Panc1 (cell line): ENCODE measurements at regions not wholly inside any gene's neighbourhood (a gene's known extent, or its start where the extent isn't known, plus 50 kb on each side); places are given as distances from the start of the nearest gene placed in this dataset.

Experiments used
- ATAC-seq: fragments of 200-7000 bp; cut with Tn5 transposase; 2 replicates; pipeline ENCODE4 v1.9.1; 2020; ENCODE audit warnings: mild to moderate bottlenecking, moderate library complexity
- BruUV-seq: library from RNA; stranded (reverse); fragments of 400-500 nt; replicated peaks from 2 replicates; lab custom pipeline; 2021; lab: Mats Ljungman, UMichigan
- CTCF ChIA-PET: fragments of 300-600 bp; sonication (Branson Sonifier 250); formaldehyde crosslinking; loops from one replicate; lab custom pipeline; 2022; ENCODE audit warnings: antibody characterized with exemption; lab: Charles Lee
- POLR2A ChIA-PET: fragments of 300-600 bp; sonication (Branson Sonifier 250); formaldehyde crosslinking; loops from one replicate; lab custom pipeline; 2022; ENCODE audit warnings: antibody characterized with exemption; lab: Charles Lee
- DNase-seq: peaks from one replicate; pipeline ENCODE4 v3.0.0-alpha.2; 2010; ENCODE audit warnings: low read depth, low spot score
- H3K27ac ChIP-seq: 2 replicates; pipeline ENCODE4 v1.5.1; 2011; ENCODE audit warnings: mild to moderate bottlenecking, low read length, inconsistent platforms
- H3K27me3 ChIP-seq: fragments of 200-500 bp; sonication (Bioruptor generic); 2 replicates; pipeline ENCODE4 v1.6.0; 2014; ENCODE audit warnings: low read length, inconsistent platforms; ENCODE audit not compliant: control insufficient read depth, insufficient read depth
- H3K36me3 ChIP-seq: fragments of 200-500 bp; sonication (Bioruptor generic); 2 replicates; pipeline ENCODE4 v1.5.1; 2014; ENCODE audit warnings: inconsistent platforms, mild to moderate bottlenecking, low read length, moderate library complexity; ENCODE audit not compliant: control insufficient read depth, insufficient read depth
- H3K4me1 ChIP-seq: 2 replicates; pipeline ENCODE4 v1.5.1; 2011; ENCODE audit warnings: inconsistent platforms, mild to moderate bottlenecking, low read length, moderate library complexity; ENCODE audit not compliant: control insufficient read depth, insufficient read depth
- H3K4me3 ChIP-seq, 2 experiments: 2 replicates each; pipeline ENCODE4 v1.5.1; 2011 to 2012; ENCODE audit warnings: low read depth in 2 of 2, low read length in 2 of 2, mild to moderate bottlenecking in 2 of 2, inconsistent platforms in 1 of 2, moderate library complexity in 1 of 2
- H3K9me3 ChIP-seq: fragments of 200-500 bp; sonication (Bioruptor generic); 2 replicates; pipeline ENCODE4 v1.5.1; 2014; ENCODE audit warnings: low read depth, mild to moderate bottlenecking, inconsistent platforms, low read length, moderate library complexity; ENCODE audit not compliant: control insufficient read depth, insufficient read depth
- CTCF ChIP-seq: fragments of 450-650 bp; IDR thresholded peaks from 2 replicates; pipeline ENCODE4 v1.5.1; 2017; ENCODE audit warnings: mild to moderate bottlenecking
- POLR2AphosphoS5 ChIP-seq: IDR thresholded peaks from 2 replicates; pipeline ENCODE4 v1.6.1; 2012; ENCODE audit warnings: mild to moderate bottlenecking, low read depth, low read length, moderate library complexity
- REST ChIP-seq, 2 experiments: IDR thresholded peaks; 2 replicates each; pipeline ENCODE4 v1.6.1; 2011 to 2012; ENCODE audit warnings: low read depth in 2 of 2, control low read depth in 1 of 2, low read length in 1 of 2, mild to moderate bottlenecking in 1 of 2, moderate library complexity in 1 of 2; ENCODE audit not compliant: insufficient read depth in 1 of 2
- SIN3A ChIP-seq: IDR thresholded peaks from 2 replicates; pipeline ENCODE4 v1.6.1; 2012; ENCODE audit warnings: low read depth, mild to moderate bottlenecking, low read length, moderate library complexity, borderline replicate concordance; ENCODE audit not compliant: insufficient read depth
- TCF7L2 ChIP-seq: IDR thresholded peaks from 2 replicates; pipeline ENCODE4 v1.6.1; 2011; ENCODE audit warnings: mild to moderate bottlenecking, low read depth, low read length, inconsistent platforms
- in situ Hi-C: cut with HindIII; loops from 2 replicates; pipeline ENCODE4 v1.10.0; 2016; ENCODE audit warnings: low sequenced_read_pairs, low pct_unique_long_range_greater_than_20kb
- intact Hi-C: fragments of 100-400 bp; cut with micrococcal nuclease; formaldehyde crosslinking; loops from one replicate; pipeline ENCODE4 v1.10.0; 2022; ENCODE audit not compliant: unreplicated experiment

GRCh38 chr10:78362406-78363022 is 328.9 kb downstream of the RPS24 start:
- in situ Hi-C loops = no loop called here
- no peak for ATAC-seq
- Histone ChIP-seq H3K27me3 (peaks cover 18% of the 10 kb centered on the region), H3K4me1 (no peaks in the 10 kb centered on the region), H3K36me3 (no peaks in the 10 kb centered on the region), H3K9me3 (no peaks in the 10 kb centered on the region), H3K4me3 (no peak overlapping the region), H3K27ac (no peak overlapping the region)
- no TSS peak for BruUV-seq
- no peak for TF ChIP-seq REST (IDR thresholded peaks at IDR 0.05; ENCODE audit: insufficient read depth in 1 of 2, low read depth in 2 of 2, low read length in 1 of 2)
- no peak for TF ChIP-seq POLR2AphosphoS5
- no peak for TF ChIP-seq SIN3A
- no peak for TF ChIP-seq CTCF
- TF ChIP-seq TCF7L2 = no peak
- no peak for DNase-seq
- intact Hi-C loops = no loop called here
- ChIA-PET CTCF (no interaction called here), POLR2A (no interaction called here)

GRCh38 chr10:78363190-78363589 is 329.5 kb downstream of the RPS24 start:
- ChIA-PET CTCF (no interaction called here), POLR2A (no interaction called here)
- intact Hi-C loops (no loop called here), in situ Hi-C loops (no loop called here)
- Histone ChIP-seq H3K27ac (no peak overlapping the region), H3K4me3 (no peak overlapping the region), H3K4me1 (no peaks in the 10 kb centered on the region), H3K36me3 (no peaks in the 10 kb centered on the region), H3K9me3 (no peaks in the 10 kb centered on the region), H3K27me3 (peaks cover 19% of the 10 kb centered on the region)
- ATAC-seq (no peak), DNase-seq (no peak)
- no TSS peak for BruUV-seq
- TF ChIP-seq REST (IDR thresholded peaks at IDR 0.05; ENCODE audit: insufficient read depth in 1 of 2, low read depth in 2 of 2, low read length in 1 of 2) (no peak), POLR2AphosphoS5 (no peak), TCF7L2 (no peak), SIN3A (no peak), CTCF (no peak)
